ENCODE measurements at regions not wholly inside any gene's neighbourhood (a gene's known extent, or its start where the extent isn't known, plus 50 kb on each side); places are given as distances from the start of the nearest gene placed in this dataset.
"Not testable (repeated sequence)": the region's sequence is repeated elsewhere in the genome, so short reads cannot be mapped to it uniquely, and the experiment has no call there.

- no peak for DNase-seq (ENCODE audit: low spot score)
These were observed 369.0 kb downstream of the ATP23 start for GRCh38 chr12:58310368-58310767.

- DNase-seq (ENCODE audit: low spot score): peak; percentile 55
These were observed 369.6 kb downstream of the ATP23 start for GRCh38 chr12:58310809-58311622.

GRCh38 chr12:58313091-58313855 is 371.9 kb downstream of the ATP23 start:
- DNase-seq (ENCODE audit: low spot score): no peak

GRCh38 chr12:58314610-58315009 is 373.2 kb downstream of the ATP23 start:
- DNase-seq (ENCODE audit: low spot score): no peak

GRCh38 chr12:58316926-58317325 is 375.6 kb downstream of the ATP23 start:
- no peak for DNase-seq (ENCODE audit: low spot score)

GRCh38 chr12:58321414-58321813 is 380.0 kb downstream of the ATP23 start:
- no peak for DNase-seq (ENCODE audit: low spot score)

GRCh38 chr12:58323676-58324075 is 382.3 kb downstream of the ATP23 start:
- DNase-seq (ENCODE audit: low spot score): no peak

- DNase-seq (ENCODE audit: low spot score): no peak
These were observed 384.2 kb downstream of the ATP23 start for GRCh38 chr12:58325561-58325960.

GRCh38 chr12:58326534-58326933 is 385.2 kb downstream of the ATP23 start:
- DNase-seq (ENCODE audit: low spot score): no peak

GRCh38 chr12:58336581-58337242 is 395.3 kb downstream of the ATP23 start:
- DNase-seq (ENCODE audit: low spot score): peak; percentile 79

- DNase-seq (ENCODE audit: low spot score): not testable (repeated sequence)
These were observed 396.2 kb downstream of the ATP23 start for GRCh38 chr12:58337539-58337938.

- DNase-seq (ENCODE audit: low spot score): peak; percentile 80
These were observed 400.4 kb downstream of the ATP23 start for GRCh38 chr12:58341791-58342190.

GRCh38 chr12:58342736-58343135 is 401.4 kb downstream of the ATP23 start:
- no peak for DNase-seq (ENCODE audit: low spot score)

GRCh38 chr12:58346032-58346632 is 404.8 kb downstream of the ATP23 start:
- DNase-seq (ENCODE audit: low spot score): peak; percentile 52

- DNase-seq (ENCODE audit: low spot score): no peak
These were observed 405.8 kb downstream of the ATP23 start for GRCh38 chr12:58347188-58347587.

- DNase-seq (ENCODE audit: low spot score): no peak
These were observed 406.3 kb downstream of the ATP23 start for GRCh38 chr12:58347691-58348090.

GRCh38 chr12:58349161-58349560 is 407.8 kb downstream of the ATP23 start:
- DNase-seq (ENCODE audit: low spot score): no peak

- DNase-seq (ENCODE audit: low spot score): no peak
These were observed 415.4 kb downstream of the ATP23 start for GRCh38 chr12:58356794-58357193.

GRCh38 chr12:58357511-58357910 is 416.1 kb downstream of the ATP23 start:
- DNase-seq (ENCODE audit: low spot score): no peak

GRCh38 chr12:58358369-58358768 is 417.0 kb downstream of the ATP23 start:
- DNase-seq (ENCODE audit: low spot score): no peak

GRCh38 chr12:58359084-58359483 is 417.7 kb downstream of the ATP23 start:
- DNase-seq (ENCODE audit: low spot score): no peak

GRCh38 chr12:58361056-58361455 is 419.7 kb downstream of the ATP23 start:
- DNase-seq (ENCODE audit: low spot score): no peak

All from HT-29 (cell line).